Ishikawa (cell line): ENCODE measurements at regions not wholly inside any gene's neighbourhood (a gene's known extent, or its start where the extent isn't known, plus 50 kb on each side); places are given as distances from the start of the nearest gene placed in this dataset.

Experiments
- CEBPB ChIP-seq: IDR thresholded peaks from 2 replicates; pipeline ENCODE4 v1.6.1; 2012
- CREB1 ChIP-seq: IDR thresholded peaks from 2 replicates; pipeline ENCODE4 v1.6.1; 2012; ENCODE audit warnings: low read depth
- EGR1 ChIP-seq: IDR thresholded peaks from 2 replicates; pipeline ENCODE4 v1.6.1; 2012
- EP300 ChIP-seq: IDR thresholded peaks from 2 replicates; pipeline ENCODE4 v1.6.1; 2012; ENCODE audit warnings: borderline replicate concordance
- FOXM1 ChIP-seq: IDR thresholded peaks from 2 replicates; pipeline ENCODE4 v1.6.1; 2012; ENCODE audit warnings: low read depth, borderline replicate concordance
- RAD21 ChIP-seq: IDR thresholded peaks from 2 replicates; pipeline ENCODE4 v1.6.1; 2012; ENCODE audit warnings: low read depth
- TAF1 ChIP-seq: IDR thresholded peaks from 2 replicates; pipeline ENCODE4 v1.6.1; 2012; ENCODE audit warnings: low read depth, mild to moderate bottlenecking
- TCF12 ChIP-seq: IDR thresholded peaks from 2 replicates; pipeline ENCODE4 v1.6.1; 2012; ENCODE audit warnings: low read depth
- USF1 ChIP-seq: IDR thresholded peaks from 2 replicates; pipeline ENCODE4 v1.6.1; 2012
- YY1 ChIP-seq: IDR thresholded peaks from 2 replicates; pipeline ENCODE4 v1.6.1; 2012; ENCODE audit warnings: low read depth
- ZBTB7A ChIP-seq: IDR thresholded peaks from 2 replicates; pipeline ENCODE4 v1.6.1; 2012; ENCODE audit warnings: low read depth
- TF ChIP-seq, protein P1 (sequence below): IDR thresholded peaks from 2 replicates; pipeline ENCODE4 v1.6.1; 2012; ENCODE audit warnings: low read depth, mild to moderate bottlenecking
- TF ChIP-seq, protein P2 (sequence below): IDR thresholded peaks from 2 replicates; pipeline ENCODE4 v1.6.1; 2012

DNA sequence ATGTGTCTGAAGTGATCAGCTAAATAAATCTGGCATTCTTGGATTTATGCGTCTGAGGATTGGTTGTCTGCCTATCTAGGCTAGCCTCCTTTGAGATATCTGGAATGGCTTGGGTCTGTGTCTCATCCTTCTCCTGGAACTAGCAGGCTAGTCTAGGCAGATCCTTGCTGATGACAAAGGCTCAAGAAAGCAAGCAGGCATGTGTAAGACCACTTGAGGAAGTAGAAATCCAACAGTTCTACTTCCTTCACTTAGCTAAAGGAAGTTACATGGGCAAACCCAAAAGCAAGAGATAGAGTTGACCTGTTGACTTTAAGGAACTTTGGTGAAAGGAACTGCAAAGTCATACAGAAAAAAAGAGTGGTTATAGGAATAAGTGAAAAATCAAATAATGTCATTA, 672.6 kb downstream of the MAFB start:
- TF ChIP-seq EP300 (no peak), TAF1 (no peak), CREB1 (no peak), USF1 (no peak), TCF12 (no peak), ZBTB7A (no peak), EGR1 (no peak), YY1 (no peak), FOXM1 (no peak), RAD21 (no peak), CEBPB (no peak)
- TF ChIP-seq, protein P1, sequence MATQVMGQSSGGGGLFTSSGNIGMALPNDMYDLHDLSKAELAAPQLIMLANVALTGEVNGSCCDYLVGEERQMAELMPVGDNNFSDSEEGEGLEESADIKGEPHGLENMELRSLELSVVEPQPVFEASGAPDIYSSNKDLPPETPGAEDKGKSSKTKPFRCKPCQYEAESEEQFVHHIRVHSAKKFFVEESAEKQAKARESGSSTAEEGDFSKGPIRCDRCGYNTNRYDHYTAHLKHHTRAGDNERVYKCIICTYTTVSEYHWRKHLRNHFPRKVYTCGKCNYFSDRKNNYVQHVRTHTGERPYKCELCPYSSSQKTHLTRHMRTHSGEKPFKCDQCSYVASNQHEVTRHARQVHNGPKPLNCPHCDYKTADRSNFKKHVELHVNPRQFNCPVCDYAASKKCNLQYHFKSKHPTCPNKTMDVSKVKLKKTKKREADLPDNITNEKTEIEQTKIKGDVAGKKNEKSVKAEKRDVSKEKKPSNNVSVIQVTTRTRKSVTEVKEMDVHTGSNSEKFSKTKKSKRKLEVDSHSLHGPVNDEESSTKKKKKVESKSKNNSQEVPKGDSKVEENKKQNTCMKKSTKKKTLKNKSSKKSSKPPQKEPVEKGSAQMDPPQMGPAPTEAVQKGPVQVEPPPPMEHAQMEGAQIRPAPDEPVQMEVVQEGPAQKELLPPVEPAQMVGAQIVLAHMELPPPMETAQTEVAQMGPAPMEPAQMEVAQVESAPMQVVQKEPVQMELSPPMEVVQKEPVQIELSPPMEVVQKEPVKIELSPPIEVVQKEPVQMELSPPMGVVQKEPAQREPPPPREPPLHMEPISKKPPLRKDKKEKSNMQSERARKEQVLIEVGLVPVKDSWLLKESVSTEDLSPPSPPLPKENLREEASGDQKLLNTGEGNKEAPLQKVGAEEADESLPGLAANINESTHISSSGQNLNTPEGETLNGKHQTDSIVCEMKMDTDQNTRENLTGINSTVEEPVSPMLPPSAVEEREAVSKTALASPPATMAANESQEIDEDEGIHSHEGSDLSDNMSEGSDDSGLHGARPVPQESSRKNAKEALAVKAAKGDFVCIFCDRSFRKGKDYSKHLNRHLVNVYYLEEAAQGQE = no peak
- TF ChIP-seq, protein P2, sequence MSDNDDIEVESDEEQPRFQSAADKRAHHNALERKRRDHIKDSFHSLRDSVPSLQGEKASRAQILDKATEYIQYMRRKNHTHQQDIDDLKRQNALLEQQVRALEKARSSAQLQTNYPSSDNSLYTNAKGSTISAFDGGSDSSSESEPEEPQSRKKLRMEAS = no peak
